SU-DHL-6 (cell line): ENCODE measurements at regions not wholly inside any gene's neighbourhood (a gene's known extent, or its start where the extent isn't known, plus 50 kb on each side); places are given as distances from the start of the nearest gene placed in this dataset.

Experiments
- CTCF ChIP-seq: fragments of 200-600 bp; sonication (generic); IDR thresholded peaks from one replicate; pipeline ENCODE4 v1.5.1; 2017; ENCODE audit warnings: antibody characterized with exemption, mild to moderate bottlenecking, low read length, moderate library complexity; ENCODE audit not compliant: insufficient read depth, poor library complexity, severe bottlenecking
- EZH2phosphoT487 ChIP-seq: fragments of 200-600 bp; sonication (generic), shearing (Covaris generic); conservative IDR thresholded peaks from 2 replicates; pipeline ENCODE4 v1.6.1; 2018; ENCODE audit warnings: mild to moderate bottlenecking, antibody characterized with exemption, low read length, moderate library complexity, mixed read lengths

GRCh38 chr2:125172181-125172580 is 1147.1 kb downstream of the CNTNAP5 start:
- TF ChIP-seq CTCF (no peak), EZH2phosphoT487 (no peak)
